ENCODE measurements at regions not wholly inside any gene's neighbourhood (a gene's known extent, or its start where the extent isn't known, plus 50 kb on each side); places are given as distances from the start of the nearest gene placed in this dataset.

- Mint-ChIP-seq H3K27me3 (ENCODE audit: low read depth, poor library complexity) (peaks cover 8% of the 10 kb centered on the region), H3K4me1 (no peaks in the 10 kb centered on the region), H3K9me3 (peaks cover 19% of the 10 kb centered on the region), H3K4me3 (no peak overlapping the region), H3K27ac (no peak overlapping the region), H3K36me3 (ENCODE audit: low read depth) (peaks cover 5% of the 10 kb centered on the region)
- no peak for DNase-seq
- no peak for TF ChIP-seq CTCF (IDR thresholded peaks at IDR 0.05)
Measured at GRCh38 chr2:67516899-67517530, 119.9 kb downstream of the ETAA1 start.

GRCh38 chr2:67522148-67522547, 125.0 kb downstream of the ETAA1 start:
- H3K27me3 Mint-ChIP-seq (ENCODE audit: low read depth, poor library complexity) = peaks cover 8% of the 10 kb centered on the region
- no peak for TF ChIP-seq CTCF (IDR thresholded peaks at IDR 0.05)
- H3K27ac Mint-ChIP-seq = no peak overlapping the region
- H3K9me3 Mint-ChIP-seq = peaks cover 19% of the 10 kb centered on the region
- H3K4me3 Mint-ChIP-seq = no peak overlapping the region
- H3K4me1 Mint-ChIP-seq = peaks cover 6% of the 10 kb centered on the region
- DNase-seq = no peak
- peaks cover 5% of the 10 kb centered on the region for H3K36me3 Mint-ChIP-seq (ENCODE audit: low read depth)

GRCh38 chr2:67524213-67524612, 127.1 kb downstream of the ETAA1 start:
- no peak for DNase-seq
- Mint-ChIP-seq H3K27me3 (ENCODE audit: low read depth, poor library complexity) (peaks cover 5% of the 10 kb centered on the region), H3K27ac (no peak overlapping the region), H3K4me1 (peaks cover 6% of the 10 kb centered on the region), H3K4me3 (no peak overlapping the region), H3K9me3 (peaks cover 9% of the 10 kb centered on the region), H3K36me3 (ENCODE audit: low read depth) (no peaks in the 10 kb centered on the region)
- TF ChIP-seq CTCF (IDR thresholded peaks at IDR 0.05) = no peak

GRCh38 chr2:67524777-67525176, 127.6 kb downstream of the ETAA1 start:
- peaks cover 5% of the 10 kb centered on the region for H3K27me3 Mint-ChIP-seq (ENCODE audit: low read depth, poor library complexity)
- H3K4me1 Mint-ChIP-seq = peaks cover 6% of the 10 kb centered on the region
- no peak for TF ChIP-seq CTCF (IDR thresholded peaks at IDR 0.05)
- DNase-seq = no peak
- no peak overlapping the region for H3K4me3 Mint-ChIP-seq
- no peaks in the 10 kb centered on the region for H3K36me3 Mint-ChIP-seq (ENCODE audit: low read depth)
- peaks cover 8% of the 10 kb centered on the region for H3K9me3 Mint-ChIP-seq
- H3K27ac Mint-ChIP-seq = no peak overlapping the region

GRCh38 chr2:67526283-67526682, 129.2 kb downstream of the ETAA1 start:
- Mint-ChIP-seq H3K27me3 (ENCODE audit: low read depth, poor library complexity) (no peaks in the 10 kb centered on the region), H3K4me1 (peaks cover 6% of the 10 kb centered on the region), H3K4me3 (no peak overlapping the region), H3K9me3 (peaks cover 8% of the 10 kb centered on the region), H3K27ac (no peak overlapping the region), H3K36me3 (ENCODE audit: low read depth) (no peaks in the 10 kb centered on the region)
- no peak for TF ChIP-seq CTCF (IDR thresholded peaks at IDR 0.05)
- DNase-seq = no peak

GRCh38 chr2:67528320-67528719, 131.2 kb downstream of the ETAA1 start:
- peaks cover 6% of the 10 kb centered on the region for H3K4me1 Mint-ChIP-seq
- no peak overlapping the region for H3K27ac Mint-ChIP-seq
- TF ChIP-seq CTCF (IDR thresholded peaks at IDR 0.05) = no peak
- H3K9me3 Mint-ChIP-seq = peaks cover 8% of the 10 kb centered on the region
- no peaks in the 10 kb centered on the region for H3K27me3 Mint-ChIP-seq (ENCODE audit: low read depth, poor library complexity)
- DNase-seq = no peak
- H3K36me3 Mint-ChIP-seq (ENCODE audit: low read depth) = no peaks in the 10 kb centered on the region
- H3K4me3 Mint-ChIP-seq = no peak overlapping the region

Measured in nephron progenitor cell (in vitro differentiated cells).